GM18907 (cell line): ENCODE measurements at regions not wholly inside any gene's neighbourhood (a gene's known extent, or its start where the extent isn't known, plus 50 kb on each side); places are given as distances from the start of the nearest gene placed in this dataset.

ENCODE experiments used
- ATAC-seq: cut with Tn5 transposase; IDR thresholded peaks from one replicate; pipeline ENCODE4 v1.9.1; 2021; ENCODE audit warnings: mild to moderate bottlenecking, moderate library complexity; ENCODE audit not compliant: unreplicated experiment

- ATAC-seq: no peak
These were observed 412.9 kb downstream of the METTL15 start for GRCh38 chr11:28521075-28521474.

GRCh38 chr11:28520291-28520690, 412.1 kb downstream of the METTL15 start:
- no peak for ATAC-seq

- ATAC-seq: no peak
These were observed 410.6 kb downstream of the METTL15 start for GRCh38 chr11:28518825-28519224.

GRCh38 chr11:28517621-28518020, 409.4 kb downstream of the METTL15 start:
- ATAC-seq: no peak

- ATAC-seq: no peak
These were observed 406.2 kb downstream of the METTL15 start for GRCh38 chr11:28514391-28514790.

GRCh38 chr11:28512143-28512756, 404.1 kb downstream of the METTL15 start:
- no peak for ATAC-seq

- ATAC-seq: no peak
These were observed 397.0 kb downstream of the METTL15 start for GRCh38 chr11:28505232-28505631.

- ATAC-seq: no peak
These were observed 396.4 kb downstream of the METTL15 start for GRCh38 chr11:28504555-28505110.

GRCh38 chr11:28495333-28495732, 387.1 kb downstream of the METTL15 start:
- ATAC-seq: no peak

- no peak for ATAC-seq
These were observed 383.2 kb downstream of the METTL15 start for GRCh38 chr11:28491431-28491830.

- no peak for ATAC-seq
These were observed 382.7 kb downstream of the METTL15 start for GRCh38 chr11:28490773-28491382.

- no peak for ATAC-seq
These were observed 380.1 kb downstream of the METTL15 start for GRCh38 chr11:28488336-28488735.

GRCh38 chr11:28483072-28483867, 375.1 kb downstream of the METTL15 start:
- no peak for ATAC-seq

- no peak for ATAC-seq
These were observed 374.5 kb downstream of the METTL15 start for GRCh38 chr11:28482666-28483065.

- ATAC-seq: no peak
These were observed 373.7 kb downstream of the METTL15 start for GRCh38 chr11:28481616-28482480.

- no peak for ATAC-seq
These were observed 372.2 kb downstream of the METTL15 start for GRCh38 chr11:28480406-28480805.

GRCh38 chr11:28476864-28477263, 368.7 kb downstream of the METTL15 start:
- ATAC-seq: no peak

GRCh38 chr11:28476049-28476448, 367.9 kb downstream of the METTL15 start:
- ATAC-seq: no peak

GRCh38 chr11:28472904-28473303, 364.7 kb downstream of the METTL15 start:
- ATAC-seq: no peak

GRCh38 chr11:28471537-28471936, 363.3 kb downstream of the METTL15 start:
- no peak for ATAC-seq

- ATAC-seq: no peak
These were observed 362.0 kb downstream of the METTL15 start for GRCh38 chr11:28470180-28470579.
